NOMO-1 (cell line): ENCODE measurements at regions not wholly inside any gene's neighbourhood (a gene's known extent, or its start where the extent isn't known, plus 50 kb on each side); places are given as distances from the start of the nearest gene placed in this dataset.

ENCODE experiments used
- DNase-seq, 2 experiments: peaks; one replicate each; lab custom pipeline; 2025; ENCODE audit not compliant: unreplicated experiment in 2 of 2; lab: John Stamatoyannopoulos, UW

DNA sequence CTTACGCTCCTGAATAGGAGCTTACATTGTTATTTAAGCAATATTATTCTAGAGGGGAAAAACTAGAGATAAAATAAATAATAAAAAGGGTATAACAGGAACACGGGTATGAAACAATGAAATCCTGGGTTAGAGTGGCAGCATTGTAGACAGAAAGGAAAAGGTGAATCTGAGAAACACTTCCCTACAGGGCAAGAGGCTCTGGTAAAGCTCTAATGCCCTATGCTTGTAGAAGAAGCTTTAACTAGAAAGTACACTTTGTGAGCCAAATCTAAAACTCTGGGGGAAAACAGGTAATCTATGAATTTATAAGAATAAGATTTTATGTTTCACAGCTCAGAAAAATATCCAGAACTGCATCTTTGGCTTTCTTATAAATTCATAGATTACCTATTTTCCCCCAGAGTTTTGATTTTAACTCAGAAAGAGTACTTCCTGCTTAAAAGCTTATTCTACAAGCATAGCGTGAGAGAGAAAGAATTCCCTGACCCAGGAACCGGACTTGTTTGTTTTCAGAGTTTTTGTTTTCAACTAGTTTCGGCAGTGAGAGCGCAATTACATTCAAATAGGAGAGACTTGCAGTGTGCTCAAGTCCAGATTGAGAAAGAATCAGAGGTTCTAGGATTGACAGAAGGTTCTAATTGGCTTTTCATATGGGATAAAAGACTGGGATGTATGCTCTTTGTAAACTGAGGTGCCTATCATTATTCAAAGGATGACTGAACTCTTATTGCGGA lies 651.0 kb upstream of the RORB start:
- no peak for DNase-seq

GRCh38 chr9:73847536-73847935 lies 649.6 kb upstream of the RORB start:
- no peak for DNase-seq

DNA sequence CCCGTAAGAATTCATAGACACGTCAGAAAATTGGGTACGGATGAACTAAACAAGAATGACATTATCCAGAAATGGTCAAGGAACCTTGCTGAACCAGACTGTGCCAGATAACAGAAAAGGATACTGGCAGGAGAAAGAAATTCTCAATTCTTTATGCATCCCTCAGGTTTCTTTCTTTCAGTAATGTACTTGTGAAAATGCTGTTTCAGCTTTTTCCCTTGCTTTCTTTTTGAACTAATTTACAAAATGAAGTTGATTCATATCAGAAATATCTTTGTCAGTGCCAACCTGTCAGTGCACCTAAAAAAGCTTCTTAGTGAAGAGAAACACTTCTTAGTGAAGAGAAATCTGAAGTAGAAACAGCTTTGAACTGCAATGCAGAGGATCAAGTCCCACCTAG lies 643.6 kb upstream of the RORB start:
- DNase-seq, result no peak

DNA sequence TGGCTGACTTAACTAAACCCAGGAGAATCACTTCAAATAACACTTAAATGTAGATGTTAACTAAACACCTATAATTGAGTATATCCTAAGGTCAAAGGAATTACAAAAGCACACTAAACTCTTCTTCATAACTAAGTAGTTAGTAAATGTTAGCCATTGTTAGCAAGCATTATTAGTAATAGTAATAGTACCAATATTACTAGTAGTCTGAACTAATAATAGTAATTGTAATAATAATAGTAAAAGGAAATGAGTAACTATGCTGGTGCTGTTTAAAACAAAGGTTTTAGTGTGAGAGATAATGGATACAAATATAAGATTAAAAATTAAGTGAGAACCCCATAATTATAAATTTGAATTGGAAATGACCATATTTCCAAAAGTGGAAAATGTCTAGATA lies 641.9 kb upstream of the RORB start:
- DNase-seq, result no peak

GRCh38 chr9:73863924-73864323 lies 633.2 kb upstream of the RORB start:
- no peak for DNase-seq

DNA sequence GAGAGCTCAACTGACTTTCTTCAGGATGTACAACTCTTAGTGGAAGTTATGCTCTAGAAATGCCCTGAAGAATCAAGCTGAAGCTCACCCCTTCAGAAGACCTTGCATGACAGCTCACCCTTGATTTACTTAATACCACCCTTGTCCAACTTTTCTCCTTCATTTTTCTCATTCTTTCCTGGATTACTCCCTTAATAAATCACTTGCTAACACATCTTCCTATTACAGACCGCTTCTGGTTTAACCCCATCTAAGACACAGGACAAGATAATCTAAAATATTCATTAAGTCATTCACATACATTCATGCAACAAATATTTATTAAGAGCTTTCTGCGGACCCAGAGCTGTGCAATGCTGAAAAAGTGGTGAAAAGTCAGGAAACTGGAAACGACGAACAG lies 630.7 kb upstream of the RORB start:
- DNase-seq, result no peak

- peak; percentile 2 to 35 for DNase-seq
Measured at GRCh38 chr9:73869264-73869663, 627.9 kb upstream of the RORB start.

DNA sequence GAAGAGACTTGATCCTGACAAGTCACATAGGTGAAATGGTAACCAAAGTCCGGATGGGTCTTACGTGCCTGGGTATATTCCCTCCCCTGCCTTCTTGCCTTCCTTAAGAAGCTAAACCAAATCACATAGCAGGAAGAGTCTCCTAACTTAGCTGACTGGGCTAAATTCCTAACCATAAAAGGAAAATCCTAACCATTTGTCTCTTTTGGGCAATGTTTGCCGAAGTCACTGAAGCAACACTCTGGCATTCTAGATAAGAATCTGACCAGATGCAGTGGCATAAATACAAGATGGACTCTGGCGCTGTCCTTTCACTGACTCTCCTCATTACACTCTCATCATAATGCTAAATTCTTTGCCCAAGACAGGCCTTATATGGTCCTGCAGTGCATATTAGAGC lies 625.5 kb upstream of the RORB start:
- no peak for DNase-seq

DNA sequence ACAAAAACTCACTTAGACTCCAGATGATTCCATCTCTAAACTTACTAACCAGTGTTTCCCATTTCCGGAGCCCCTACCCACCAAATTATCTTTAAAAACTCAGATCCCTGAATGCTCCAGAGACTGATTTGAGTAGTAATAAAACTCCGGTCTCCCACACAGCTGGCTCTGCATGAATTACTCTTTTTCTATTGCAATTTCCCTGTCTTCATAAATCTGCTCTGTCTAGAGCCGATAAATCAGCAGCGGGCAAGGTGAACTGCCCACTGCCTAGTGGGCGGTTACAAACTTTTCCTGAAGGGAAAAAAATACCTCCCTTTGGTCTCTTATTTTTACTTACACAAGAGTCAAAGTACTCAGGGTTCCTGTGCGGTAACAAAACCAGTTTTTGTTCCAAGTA lies 624.4 kb upstream of the RORB start:
- no peak for DNase-seq

GRCh38 chr9:73880101-73880500 lies 617.0 kb upstream of the RORB start:
- no peak for DNase-seq

DNA sequence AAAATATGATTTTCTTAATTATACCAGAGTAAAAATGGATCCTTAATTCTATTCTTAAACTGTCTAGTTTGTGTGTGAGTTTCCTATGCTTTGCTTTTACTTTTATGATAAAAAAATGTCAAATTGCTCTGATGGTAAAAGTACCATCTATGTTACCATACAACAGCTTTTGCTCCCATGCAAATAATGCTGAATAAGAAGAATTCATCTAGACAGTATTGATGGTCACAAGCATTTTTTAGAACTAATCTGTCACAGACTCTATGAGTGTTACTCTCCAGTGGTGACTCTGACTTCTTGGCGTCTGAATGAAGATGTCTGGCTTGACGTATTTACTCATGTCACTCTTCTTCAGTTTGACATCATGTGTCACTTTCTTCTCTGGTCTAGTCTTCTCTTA lies 608.1 kb upstream of the RORB start:
- DNase-seq, result no peak

GRCh38 chr9:73890685-73891277 lies 606.4 kb upstream of the RORB start:
- DNase-seq, result no peak

GRCh38 chr9:73892335-73892734 lies 604.8 kb upstream of the RORB start:
- DNase-seq, result no peak

DNA sequence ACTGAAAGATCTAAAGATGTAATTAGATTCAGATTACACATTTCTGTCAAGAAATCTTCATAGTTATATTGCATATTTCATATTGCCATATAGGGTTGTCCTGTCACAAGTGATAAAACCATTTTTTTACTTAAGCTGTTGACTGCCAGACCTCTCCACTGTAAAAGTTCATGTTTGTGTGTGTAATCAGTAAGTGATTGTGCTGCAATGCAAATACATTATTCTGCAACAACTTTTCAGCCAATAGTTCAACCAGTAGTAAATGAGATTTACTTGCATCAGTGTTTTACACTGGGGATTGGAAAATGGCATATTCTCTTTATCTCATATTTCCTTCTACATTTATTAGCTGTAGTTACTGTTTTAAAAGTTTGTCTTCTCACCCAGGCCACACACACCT lies 603.9 kb upstream of the RORB start:
- DNase-seq, result no peak

DNA sequence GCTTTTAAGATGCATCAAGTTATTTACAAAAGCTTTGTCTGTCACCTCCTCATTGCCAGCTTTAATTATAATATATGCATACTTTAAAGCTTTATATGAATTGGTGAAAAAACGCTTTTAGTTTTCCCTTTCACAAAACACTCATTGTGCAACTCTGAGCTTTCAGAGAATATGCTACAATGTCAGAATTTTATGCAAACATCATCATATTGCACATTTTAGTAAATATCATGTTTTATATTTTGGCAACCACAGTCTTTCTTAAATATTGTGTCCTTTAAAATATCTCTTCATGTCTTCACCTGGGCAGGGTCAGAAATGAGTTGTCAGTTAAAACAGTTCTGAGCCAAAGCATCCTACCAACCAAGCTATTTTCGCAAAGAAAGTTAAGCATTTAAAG lies 601.1 kb upstream of the RORB start:
- no peak for DNase-seq

- peak in 1 of 2 experiments; percentile 30 for DNase-seq
Measured at GRCh38 chr9:73906671-73907070, 590.5 kb upstream of the RORB start.

DNA sequence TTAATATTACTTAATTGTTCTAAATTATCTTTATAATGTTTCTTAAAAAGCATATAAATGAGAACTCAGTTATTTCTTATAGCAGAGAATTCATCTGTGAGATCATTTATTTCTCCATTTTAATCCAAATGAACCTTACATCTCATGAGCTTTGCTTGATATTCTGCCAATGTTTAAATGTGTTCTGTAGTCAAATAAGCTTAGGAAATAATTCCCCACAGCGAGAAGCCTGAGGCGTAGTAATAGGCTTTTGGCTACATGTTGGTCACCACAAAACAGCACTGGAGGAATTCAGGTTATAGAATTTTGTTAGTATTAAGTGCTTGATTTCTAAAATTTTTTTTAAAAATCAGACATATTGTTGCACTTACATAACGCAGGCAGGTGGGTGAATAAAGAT lies 585.3 kb upstream of the RORB start:
- DNase-seq, result no peak

GRCh38 chr9:73916016-73916673 lies 581.0 kb upstream of the RORB start:
- DNase-seq, result no peak

- no peak for DNase-seq
Measured at GRCh38 chr9:73919712-73920111, 577.4 kb upstream of the RORB start.

GRCh38 chr9:73923796-73924195 lies 573.3 kb upstream of the RORB start:
- no peak for DNase-seq

DNA sequence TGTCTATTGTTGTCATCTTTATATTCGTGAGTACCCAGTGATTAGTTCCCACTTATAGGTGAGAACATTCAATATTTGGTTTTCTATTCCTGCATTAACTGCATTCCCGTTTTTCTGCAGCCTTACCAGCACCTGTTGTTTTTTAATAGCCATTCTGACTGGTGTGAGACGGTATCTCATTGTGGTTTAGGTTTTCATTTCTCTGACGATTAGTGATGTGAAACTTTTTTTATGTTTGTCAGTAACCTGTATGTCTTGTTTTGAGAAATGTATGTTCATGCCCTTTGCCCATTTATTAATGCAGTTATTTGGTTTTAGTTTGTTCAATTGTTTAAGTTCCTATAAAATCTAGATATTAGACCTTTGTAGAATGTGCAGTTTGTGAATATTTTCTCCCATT lies 546.0 kb upstream of the RORB start:
- DNase-seq, result no peak

DNA sequence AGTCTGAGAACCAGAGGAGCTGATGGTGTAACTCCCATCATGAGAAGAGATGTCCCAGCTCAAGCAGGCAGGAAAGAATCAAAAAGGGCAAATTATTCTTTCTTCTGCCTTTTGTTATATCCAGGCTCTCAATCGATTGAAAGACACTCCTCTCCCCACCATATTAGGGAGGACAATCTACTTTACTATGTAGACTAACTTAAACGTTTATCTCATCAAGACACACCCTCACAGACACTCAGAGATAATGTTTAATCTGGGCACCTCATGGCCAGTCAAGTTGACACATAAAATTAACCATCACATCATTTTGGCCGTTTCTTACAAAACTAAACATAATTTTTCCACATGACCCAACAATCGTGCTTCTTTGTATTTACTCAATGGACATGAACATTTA lies 534.3 kb upstream of the RORB start:
- no peak for DNase-seq
